H1 (cell line): ENCODE measurements at regions not wholly inside any gene's neighbourhood (a gene's known extent, or its start where the extent isn't known, plus 50 kb on each side); places are given as distances from the start of the nearest gene placed in this dataset.

Experiments
- CTCF ChIP-seq, 3 experiments: IDR thresholded peaks; 1 replicate in 2 of 3; 2 replicates in 1 of 3; pipeline versions ENCODE4 v1.5.1 to v1.6.1; 2011; ENCODE audit warnings: low read length in 3 of 3, mild to moderate bottlenecking in 3 of 3, inconsistent platforms in 2 of 3, low read depth in 1 of 3, moderate library complexity in 1 of 3; ENCODE audit not compliant: insufficient read depth in 1 of 3; ENCODE audit errors: control extremely low read depth in 1 of 3
- EP300 ChIP-seq, 2 experiments: IDR thresholded peaks; 1 replicate in 1 of 2; 2 replicates in 1 of 2; pipeline ENCODE4 v1.6.1; 2011 to 2012; ENCODE audit warnings: low read depth in 2 of 2, low read length in 2 of 2, mild to moderate bottlenecking in 2 of 2, borderline replicate concordance in 1 of 2, inconsistent platforms in 1 of 2, moderate library complexity in 1 of 2
- EZH2 ChIP-seq: fragments of 200-600 bp; sonication (generic); IDR thresholded peaks from 2 replicates; pipeline ENCODE4 v1.7.1; 2012; ENCODE audit warnings: low read depth, mild to moderate bottlenecking, moderate library complexity, low read length, inconsistent platforms; ENCODE audit not compliant: severe bottlenecking
- HDAC6 ChIP-seq: IDR thresholded peaks from one replicate; pipeline ENCODE4 v1.7.1; 2012; ENCODE audit warnings: low read depth, mild to moderate bottlenecking, inconsistent platforms, low read length, moderate library complexity
- MAX ChIP-seq: IDR thresholded peaks from 2 replicates; pipeline ENCODE4 v1.6.1; 2012; ENCODE audit warnings: inconsistent platforms
- NRF1 ChIP-seq: IDR thresholded peaks from 2 replicates; pipeline ENCODE4 v1.6.1; 2011; ENCODE audit warnings: mild to moderate bottlenecking, low read depth, low read length, improper control_type of control experiment
- POLR2A ChIP-seq, 2 experiments: IDR thresholded peaks; 1 replicate in 1 of 2; 2 replicates in 1 of 2; pipeline ENCODE4 v1.6.1; 2011; ENCODE audit warnings: low read depth in 2 of 2, low read length in 2 of 2, mild to moderate bottlenecking in 2 of 2; ENCODE audit errors: control extremely low read depth in 1 of 2
- POLR2AphosphoS5 ChIP-seq: IDR thresholded peaks from 2 replicates; pipeline ENCODE4 v1.6.1; 2011; ENCODE audit warnings: low read depth, low read length
- SAP30 ChIP-seq: fragments of 300-600 bp; sonication (generic); IDR thresholded peaks from 2 replicates; pipeline ENCODE4 v1.7.1; 2012; ENCODE audit warnings: low read length, moderate library complexity, mild to moderate bottlenecking, inconsistent platforms; ENCODE audit not compliant: insufficient read depth, insufficient replicate concordance
- TEAD4 ChIP-seq: IDR thresholded peaks from 2 replicates; pipeline ENCODE4 v1.6.1; 2012; ENCODE audit warnings: low read depth, low read length, inconsistent platforms, mixed read lengths
- USF2 ChIP-seq: IDR thresholded peaks from 2 replicates; pipeline ENCODE4 v1.6.1; 2011; ENCODE audit warnings: low read length, improper control_type of control experiment
- YY1 ChIP-seq: IDR thresholded peaks from 2 replicates; pipeline ENCODE4 v1.6.1; 2011; ENCODE audit warnings: low read depth, mild to moderate bottlenecking, low read length
- ZNF274 ChIP-seq: IDR thresholded peaks from 2 replicates; pipeline ENCODE4 v1.7.0; 2012; ENCODE audit warnings: low read length, borderline replicate concordance; ENCODE audit errors: extremely low read depth

- TF ChIP-seq YY1: no peak
- TF ChIP-seq EZH2: no peak
- no peak for TF ChIP-seq TEAD4
- TF ChIP-seq CTCF (IDR thresholded peaks at IDR 0.05; ENCODE audit: control extremely low read depth in 1 of 3, insufficient read depth in 1 of 3, low read depth in 1 of 3, low read length in 3 of 3): no peak
- TF ChIP-seq SAP30: no peak
- TF ChIP-seq NRF1: no peak
- no peak for TF ChIP-seq USF2
- no peak for TF ChIP-seq POLR2AphosphoS5
- TF ChIP-seq EP300 (IDR thresholded peaks at IDR 0.05; ENCODE audit: borderline replicate concordance in 1 of 2, low read depth in 2 of 2, low read length in 2 of 2): no peak
- TF ChIP-seq HDAC6: no peak
- no peak for TF ChIP-seq MAX
- no peak for TF ChIP-seq ZNF274
- TF ChIP-seq POLR2A (IDR thresholded peaks at IDR 0.05; ENCODE audit: control extremely low read depth in 1 of 2, low read depth in 2 of 2, low read length in 2 of 2): no peak
Observed at GRCh38 chr4:74627093-74627492, 167.2 kb downstream of the BTC start.
